T-cell (primary cell): ENCODE measurements at regions not wholly inside any gene's neighbourhood (a gene's known extent, or its start where the extent isn't known, plus 50 kb on each side); places are given as distances from the start of the nearest gene placed in this dataset.

Experiments used
- ATAC-seq, 4 experiments: fragments of 200-7000 bp in 3 of 4; fragments of 150-1000 bp in 1 of 4; cut with Tn5 transposase; replicated peaks in 1 of 4; 1 replicate in 3 of 4; 2 replicates in 1 of 4; pipeline ENCODE4 v1.10.0; 2021; ENCODE audit warnings: moderate library complexity in 3 of 4, mild to moderate bottlenecking in 2 of 4, moderate number of reproducible peaks in 1 of 4
- CTCF ChIA-PET, 2 donors: fragments of 300-600 bp; sonication (Branson Sonifier 250); formaldehyde crosslinking; loops; one replicate each; lab custom pipeline; 2022; ENCODE audit warnings: antibody characterized with exemption in 2 of 2; lab: Charles Lee
- POLR2A ChIA-PET, 2 donors: fragments of 300-600 bp; sonication (Branson Sonifier 250); formaldehyde crosslinking; loops; one replicate each; lab custom pipeline; 2022; ENCODE audit warnings: antibody characterized with exemption in 2 of 2; lab: Charles Lee
- DNase-seq, 35 experiments: peaks; one replicate each; pipeline versions ENCODE4 v3.0.0 to v3.0.0-alpha.2; 2013 to 2023
- H3K27ac ChIP-seq: one replicate; pipeline ENCODE4 v1.5.1; 2013; ENCODE audit warnings: low read length
- H3K27me3 ChIP-seq, 2 experiments: replicated peaks in 1 of 2; 1 replicate in 1 of 2; 2 replicates in 1 of 2; pipeline versions ENCODE4 v1.6.1 to v1.7.0; 2013; ENCODE audit warnings: low read length in 1 of 2, mixed read lengths in 1 of 2; ENCODE audit not compliant: control insufficient read depth in 2 of 2, insufficient read depth in 2 of 2; ENCODE audit errors: extremely low read depth in 1 of 2
- H3K36me3 ChIP-seq, 2 donors: 1 replicate in 1 of 2; 2 replicates in 1 of 2; pipeline versions ENCODE4 v1.6.1 to v1.7.0; 2013; ENCODE audit warnings: low read length in 1 of 2; ENCODE audit not compliant: control insufficient read depth in 2 of 2, insufficient read depth in 1 of 2; ENCODE audit errors: extremely low read depth in 1 of 2
- H3K4me1 ChIP-seq, 2 experiments: 1 replicate in 1 of 2; 2 replicates in 1 of 2; pipeline versions ENCODE4 v1.6.1 to v1.7.0; 2013; ENCODE audit warnings: low read length in 2 of 2, mixed read lengths in 1 of 2; ENCODE audit not compliant: insufficient read depth in 2 of 2, control insufficient read depth in 1 of 2; ENCODE audit errors: extremely low read depth in 1 of 2
- H3K4me3 ChIP-seq, 2 donors: 1 replicate in 1 of 2; 2 replicates in 1 of 2; pipeline versions ENCODE4 v1.5.1 to v1.7.0; 2013; ENCODE audit warnings: mild to moderate bottlenecking in 2 of 2, low read length in 1 of 2, moderate library complexity in 1 of 2; ENCODE audit not compliant: control insufficient read depth in 1 of 2; ENCODE audit errors: extremely low read depth in 1 of 2
- H3K9me3 ChIP-seq: 2 replicates; pipeline ENCODE4 v1.7.0; 2013
- H3K27ac Mint-ChIP-seq, 2 donors: one replicate each; pipeline ENCODE4 v1.8.0; 2020 to 2021; ENCODE audit warnings: mild to moderate bottlenecking in 2 of 2, mixed read lengths in 2 of 2
- H3K27me3 Mint-ChIP-seq, 2 donors: one replicate each; pipeline ENCODE4 v1.8.0; 2021 to 2022; ENCODE audit warnings: mixed read lengths in 2 of 2
- H3K36me3 Mint-ChIP-seq: one replicate; pipeline ENCODE4 v1.8.0; 2021; ENCODE audit warnings: mixed read lengths
- H3K4me1 Mint-ChIP-seq, 3 donors: one replicate each; pipeline ENCODE4 v1.8.0; 2020 to 2022; ENCODE audit warnings: mixed read lengths in 3 of 3, mild to moderate bottlenecking in 1 of 3
- H3K4me3 Mint-ChIP-seq, 3 donors: one replicate each; pipeline ENCODE4 v1.8.0; 2020 to 2022; ENCODE audit warnings: mild to moderate bottlenecking in 3 of 3, mixed read lengths in 3 of 3, moderate library complexity in 3 of 3
- H3K9me3 Mint-ChIP-seq, 3 donors: one replicate each; pipeline ENCODE4 v1.8.0; 2020 to 2022; ENCODE audit warnings: mixed read lengths in 3 of 3
- WGBS: methylation state at CpG from one replicate; pipeline ENCODE4 v1.1.5; 2013; ENCODE audit warnings: missing lambda C conversion rate; ENCODE audit not compliant: insufficient coverage; 5-methylcytosine and 5-hydroxymethylcytosine counted together

DNA sequence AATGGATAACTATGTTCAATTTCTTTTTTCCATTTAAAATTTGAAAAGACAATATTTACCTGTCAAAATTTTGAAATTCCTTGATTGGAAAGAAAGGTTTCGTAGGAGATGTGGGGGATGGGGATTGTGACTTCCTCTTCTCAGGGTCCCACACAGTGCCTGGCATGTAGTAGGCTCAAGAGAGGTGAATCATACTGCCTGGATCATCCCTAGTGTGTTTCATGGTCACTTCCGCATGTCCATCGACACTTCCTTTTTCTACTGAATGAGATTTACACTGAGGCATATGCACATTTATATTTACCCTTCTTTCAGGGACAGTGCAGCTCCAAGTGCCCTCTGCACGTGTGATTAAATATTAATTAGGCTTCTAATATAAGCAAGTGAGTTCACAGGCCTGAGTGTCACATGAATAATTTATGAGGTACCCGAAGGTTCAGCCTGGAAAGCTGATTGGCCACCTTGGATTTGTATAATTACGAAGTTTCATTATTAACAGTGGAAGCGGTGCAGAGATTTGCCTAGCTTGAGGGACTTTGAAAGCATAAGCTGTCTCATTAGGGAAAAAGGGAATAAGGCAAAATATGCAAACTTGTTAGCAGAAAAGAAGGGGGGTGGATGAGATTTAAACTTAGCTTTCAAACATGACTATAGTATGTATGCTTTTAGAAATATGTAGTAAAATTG lies 177.5 kb upstream of the MMS22L start:
- WGBS, result 89% methylated on average over 3 of the region's 7 CpGs
- Mint-ChIP-seq H3K27me3 (peaks cover 11 to 12% of the 10 kb centered on the region in 2 donors), H3K27ac (no peak overlapping the region), H3K4me1 (no peaks in the 10 kb centered on the region), H3K4me3 (no peak overlapping the region), H3K9me3 (no peaks in the 10 kb centered on the region), H3K36me3 (no peaks in the 10 kb centered on the region)
- no peaks in the 10 kb centered on the region for H3K9me3 ChIP-seq
- no peak for ATAC-seq
- no peaks in the 10 kb centered on the region for H3K36me3 ChIP-seq
- ChIA-PET POLR2A (no interaction called here), CTCF (interaction anchor here in 1 of 2 donors (0.6 kb wide), 1 partner anchor 27 kb away, joined by 6 read pairs; no protein-coding TSS in a partner anchor)
- H3K4me3 ChIP-seq, result no peak overlapping the region
- H3K27me3 ChIP-seq, result no peaks in the 10 kb centered on the region
- no peak overlapping the region for H3K27ac ChIP-seq
- H3K4me1 ChIP-seq, result no peaks in the 10 kb centered on the region
- DNase-seq, result no peak

DNA sequence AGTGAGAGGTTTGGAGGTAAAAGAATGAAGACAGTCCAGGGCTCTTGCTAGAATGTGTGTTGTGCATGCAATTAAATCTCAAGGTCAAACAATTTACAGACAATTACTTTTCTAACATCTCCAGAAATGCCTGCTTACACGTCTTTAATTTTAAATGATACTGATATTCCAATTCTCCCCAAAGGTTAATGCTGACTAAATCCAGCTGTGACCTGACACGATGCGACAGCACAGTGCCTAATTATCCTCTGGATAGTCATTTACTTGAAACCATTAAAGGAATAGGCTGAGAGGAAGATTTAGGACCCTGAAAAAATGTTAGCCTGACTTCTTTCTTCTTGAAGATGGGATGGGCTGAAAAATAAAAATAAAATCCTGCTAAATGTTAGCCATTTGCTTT lies 178.2 kb upstream of the MMS22L start:
- no peak overlapping the region for H3K27ac Mint-ChIP-seq
- no peak for DNase-seq
- CTCF ChIA-PET, result no interaction called here

DNA sequence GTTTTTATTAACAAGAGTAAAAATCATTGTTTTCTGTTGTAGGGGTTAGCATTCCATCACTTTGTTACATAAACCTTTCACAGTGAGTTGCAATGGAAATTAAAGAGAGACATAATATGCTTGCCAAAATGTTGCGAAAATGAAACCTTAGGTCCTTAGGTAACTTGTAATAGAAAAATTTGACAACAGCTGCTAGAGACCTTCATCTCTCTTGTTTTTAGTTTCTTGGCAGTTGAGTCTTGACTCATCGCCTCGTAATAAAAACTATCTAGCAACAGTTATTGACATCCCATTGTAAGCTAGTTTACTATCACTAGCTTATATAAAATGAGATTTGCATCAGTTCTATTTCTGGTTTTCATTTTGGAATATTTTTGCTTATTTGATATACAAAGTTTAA lies 179.0 kb upstream of the MMS22L start:
- CTCF ChIA-PET, result no interaction called here
- H3K9me3 Mint-ChIP-seq, result no peaks in the 10 kb centered on the region
- no peak overlapping the region for H3K27ac ChIP-seq
- no peak overlapping the region for H3K4me3 ChIP-seq
- no peak overlapping the region for H3K4me3 Mint-ChIP-seq
- no peaks in the 10 kb centered on the region for H3K4me1 Mint-ChIP-seq
- DNase-seq (no peak), ATAC-seq (no peak)
- no peak overlapping the region for H3K27ac Mint-ChIP-seq
- POLR2A ChIA-PET, result interaction anchor here in 1 of 2 donors (0.5 kb wide), 1 partner anchor 19 kb away, joined by 7 read pairs; no protein-coding TSS in a partner anchor
- no peaks in the 10 kb centered on the region for H3K36me3 Mint-ChIP-seq
- no peaks in the 10 kb centered on the region for H3K9me3 ChIP-seq
- no peaks in the 10 kb centered on the region for H3K27me3 ChIP-seq
- H3K27me3 Mint-ChIP-seq, result peaks cover 11 to 12% of the 10 kb centered on the region in 2 donors
- no peaks in the 10 kb centered on the region for H3K4me1 ChIP-seq
- no CpG with 5 or more reads among the region's 3 CpGs for WGBS
- H3K36me3 ChIP-seq, result no peaks in the 10 kb centered on the region

More for the DNA sequence above, 178.2 kb upstream of the MMS22L start:
- Histone ChIP-seq H3K27me3 (no peaks in the 10 kb centered on the region), H3K27ac (no peak overlapping the region), H3K36me3 (no peaks in the 10 kb centered on the region), H3K9me3 (no peaks in the 10 kb centered on the region), H3K4me3 (no peak overlapping the region), H3K4me1 (no peaks in the 10 kb centered on the region)
- no CpG with 5 or more reads among the region's 3 CpGs for WGBS
- no peaks in the 10 kb centered on the region for H3K4me1 Mint-ChIP-seq
- H3K4me3 Mint-ChIP-seq, result no peak overlapping the region
- no peak for ATAC-seq
- no peaks in the 10 kb centered on the region for H3K9me3 Mint-ChIP-seq
- no peaks in the 10 kb centered on the region for H3K36me3 Mint-ChIP-seq
- H3K27me3 Mint-ChIP-seq, result peaks cover 11 to 12% of the 10 kb centered on the region in 2 donors
- POLR2A ChIA-PET, result no interaction called here

DNA sequence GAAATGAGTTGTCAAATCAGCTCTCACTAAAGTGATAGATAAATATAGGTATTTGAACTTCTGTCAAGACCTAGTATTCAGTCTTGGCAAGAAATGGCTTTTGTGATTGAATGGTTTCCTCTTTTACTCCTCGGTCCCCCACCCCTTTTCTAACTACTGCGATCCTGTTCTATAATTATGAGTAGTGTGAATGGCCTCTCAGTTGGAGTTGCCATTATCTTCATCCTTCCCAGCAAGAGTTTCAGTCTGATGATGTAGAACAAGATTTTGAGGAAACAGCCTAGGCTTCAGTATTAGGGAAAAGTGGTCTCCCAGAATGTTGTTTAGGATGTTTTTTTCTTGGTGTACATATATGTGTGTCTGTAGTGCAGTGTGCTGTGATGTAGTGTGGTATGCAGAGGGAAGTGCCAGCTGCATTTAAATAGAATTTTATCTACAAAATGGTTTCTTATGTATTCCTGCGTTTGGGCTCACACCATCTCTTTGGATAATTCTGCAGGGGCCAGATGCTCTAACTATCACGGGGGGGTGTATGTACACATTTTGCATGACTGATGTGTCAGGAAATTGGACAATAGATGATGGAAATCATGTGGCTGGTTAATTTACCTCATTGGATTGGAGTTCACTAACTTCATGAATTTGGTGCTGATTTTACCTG lies 180.1 kb upstream of the MMS22L start:
- Mint-ChIP-seq H3K27me3 (peaks cover 9 to 11% of the 10 kb centered on the region in 2 donors), H3K36me3 (no peaks in the 10 kb centered on the region), H3K4me3 (no peak overlapping the region), H3K27ac (no peak overlapping the region), H3K4me1 (no peaks in the 10 kb centered on the region), H3K9me3 (no peaks in the 10 kb centered on the region)
- ATAC-seq, result no peak
- POLR2A ChIA-PET, result no interaction called here
- Histone ChIP-seq H3K36me3 (no peaks in the 10 kb centered on the region), H3K4me3 (no peak overlapping the region), H3K27ac (no peak overlapping the region), H3K27me3 (no peaks in the 10 kb centered on the region), H3K9me3 (no peaks in the 10 kb centered on the region), H3K4me1 (no peaks in the 10 kb centered on the region)
- CTCF ChIA-PET, result no interaction called here
- no peak for DNase-seq
- no CpG with 5 or more reads among the region's 4 CpGs for WGBS

DNA sequence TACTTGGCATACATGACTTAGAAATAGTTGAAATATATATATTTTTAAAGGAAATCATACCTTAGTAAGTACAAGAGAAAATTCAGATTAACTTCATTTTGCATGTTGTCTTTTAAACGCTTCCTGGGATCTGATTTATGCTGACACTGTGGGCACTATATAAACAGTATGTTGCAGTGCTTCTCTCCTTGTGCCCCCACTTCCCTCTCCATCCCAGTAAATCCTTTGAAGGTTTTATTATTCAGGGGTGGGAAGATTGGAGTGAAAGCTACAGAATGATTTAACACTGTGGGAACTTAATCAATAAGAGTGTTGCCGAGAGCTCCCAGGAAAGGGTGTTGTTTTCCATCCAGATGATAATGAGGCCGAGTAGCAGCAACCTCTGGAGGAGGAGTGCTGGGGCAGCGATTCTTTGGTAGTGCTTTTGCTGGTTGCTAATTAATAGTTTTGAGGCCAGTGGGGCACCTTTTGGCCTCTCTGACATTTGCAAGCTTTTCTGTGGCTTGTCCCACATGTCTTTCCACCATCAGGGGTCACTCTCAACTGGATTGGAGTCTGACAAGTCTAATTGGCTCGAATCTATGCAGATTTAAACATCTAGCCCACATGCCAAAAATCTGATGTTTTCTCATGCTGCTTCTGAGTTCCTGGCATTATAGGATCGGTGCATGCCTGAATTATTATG lies 183.0 kb upstream of the MMS22L start:
- H3K4me3 Mint-ChIP-seq, result no peak overlapping the region
- WGBS, result 72% methylated on average over 4 of the region's 6 CpGs

DNA sequence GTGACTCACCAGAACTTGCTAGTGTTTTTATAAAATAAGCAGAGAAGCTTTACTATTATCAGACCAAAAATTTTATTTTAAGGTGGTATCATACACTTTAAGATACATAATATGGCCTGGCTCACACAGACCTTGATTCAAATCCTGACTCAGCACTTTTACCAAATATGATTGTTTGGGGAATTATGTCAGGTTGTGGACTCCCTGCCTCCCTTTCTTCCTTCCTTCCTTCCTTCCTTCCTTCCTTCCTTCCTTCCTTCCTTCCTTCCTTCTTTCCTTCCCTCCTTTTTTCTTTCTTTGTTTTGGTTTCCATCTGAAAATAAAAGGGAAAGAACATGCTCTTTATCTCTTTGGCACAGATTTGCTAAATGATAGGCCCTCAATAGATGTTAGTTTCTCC lies 186.0 kb upstream of the MMS22L start:
- H3K4me3 ChIP-seq, result no peak overlapping the region

More for the DNA sequence above, 183.0 kb upstream of the MMS22L start:
- no peak overlapping the region for H3K4me3 ChIP-seq
- Mint-ChIP-seq H3K36me3 (no peaks in the 10 kb centered on the region), H3K9me3 (no peaks in the 10 kb centered on the region), H3K27me3 (peaks cover 5 to 13% of the 10 kb centered on the region in 2 donors), H3K4me1 (no peaks in the 10 kb centered on the region), H3K27ac (no peak overlapping the region)
- H3K4me1 ChIP-seq, result no peaks in the 10 kb centered on the region
- no peaks in the 10 kb centered on the region for H3K9me3 ChIP-seq
- ChIA-PET POLR2A (no interaction called here), CTCF (interaction anchor here in 1 of 2 donors (0.5 kb wide), 1 partner anchor 1231 kb away, joined by 3 read pairs; no protein-coding TSS in a partner anchor)
- ATAC-seq (no peak), DNase-seq (no peak)
- H3K27ac ChIP-seq, result no peak overlapping the region
- H3K36me3 ChIP-seq, result no peaks in the 10 kb centered on the region
- H3K27me3 ChIP-seq, result no peaks in the 10 kb centered on the region

More for the DNA sequence above, 186.0 kb upstream of the MMS22L start:
- Mint-ChIP-seq H3K27me3 (peaks cover 2 to 9% of the 10 kb centered on the region in 2 donors), H3K4me1 (no peaks in the 10 kb centered on the region), H3K36me3 (no peaks in the 10 kb centered on the region), H3K27ac (no peak overlapping the region), H3K4me3 (no peak overlapping the region), H3K9me3 (no peaks in the 10 kb centered on the region)
- ATAC-seq (no peak), DNase-seq (no peak)
- H3K36me3 ChIP-seq, result no peaks in the 10 kb centered on the region
- H3K9me3 ChIP-seq, result no peaks in the 10 kb centered on the region
- H3K27me3 ChIP-seq, result no peaks in the 10 kb centered on the region
- POLR2A ChIA-PET, result no interaction called here
- no peaks in the 10 kb centered on the region for H3K4me1 ChIP-seq
- CTCF ChIA-PET, result no interaction called here
- no peak overlapping the region for H3K27ac ChIP-seq
